ENCODE measurements at regions not wholly inside any gene's neighbourhood (a gene's known extent, or its start where the extent isn't known, plus 50 kb on each side); places are given as distances from the start of the nearest gene placed in this dataset.

DNA sequence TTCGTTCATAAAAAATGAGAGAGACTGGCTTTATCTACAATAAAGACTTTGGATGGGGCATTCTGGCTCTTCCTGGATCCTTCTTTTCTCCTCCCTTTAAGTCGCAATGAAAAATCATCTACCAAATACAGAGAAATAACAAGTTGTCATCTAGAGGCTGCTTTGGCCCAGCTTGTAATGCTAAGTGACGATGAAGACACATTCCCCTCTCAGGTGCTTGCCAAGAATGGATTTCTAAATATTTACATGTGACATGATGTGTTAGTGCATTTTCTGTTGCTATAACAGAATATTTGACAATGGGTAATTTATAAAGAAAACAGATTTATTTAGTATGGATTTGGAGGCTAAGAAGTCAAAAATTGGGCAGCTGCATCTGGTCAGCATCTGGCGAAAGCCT, 308.6 kb upstream of the NPVF start:
- TF ChIP-seq CTCF (conservative IDR thresholded peaks at IDR 0.05; ENCODE audit: low read depth, low read length) (no peak), EZH2 (IDR thresholded peaks at IDR 0.05; ENCODE audit: borderline replicate concordance, low read depth, low read length, poor library complexity, severe bottlenecking) (no peak)
